Right forelimb (tissue), 1 donor: ENCODE measurements at regions not wholly inside any gene's neighbourhood (a gene's known extent, or its start where the extent isn't known, plus 50 kb on each side); places are given as distances from the start of the nearest gene placed in this dataset.
"Not testable (repeated sequence)": the region's sequence is repeated elsewhere in the genome, so short reads cannot be mapped to it uniquely, and the experiment has no call there.

Experiments used
- DNase-seq: peaks from one replicate; pipeline ENCODE4 v3.0.0-alpha.2; 2018

DNA sequence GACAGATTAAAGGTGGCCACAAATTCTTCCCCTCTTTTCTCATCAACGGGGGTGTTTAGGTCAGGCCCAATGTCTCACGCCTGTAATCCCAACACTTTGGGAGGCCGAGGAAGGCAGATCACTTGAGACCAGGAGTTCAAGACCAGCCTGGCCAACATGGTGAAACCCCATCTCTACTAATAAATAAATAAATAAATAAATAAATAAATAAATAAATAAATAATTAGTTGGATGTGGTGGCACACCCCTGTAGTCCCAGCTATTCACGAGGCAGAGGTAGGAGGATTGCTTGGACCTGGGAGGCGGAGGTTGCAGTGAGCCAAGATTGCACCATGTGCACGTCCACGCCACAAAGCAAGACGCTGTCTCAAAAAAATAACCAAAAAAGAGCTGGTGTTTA, 180.7 kb downstream of the FASLG start:
- not testable (repeated sequence) for DNase-seq

DNA sequence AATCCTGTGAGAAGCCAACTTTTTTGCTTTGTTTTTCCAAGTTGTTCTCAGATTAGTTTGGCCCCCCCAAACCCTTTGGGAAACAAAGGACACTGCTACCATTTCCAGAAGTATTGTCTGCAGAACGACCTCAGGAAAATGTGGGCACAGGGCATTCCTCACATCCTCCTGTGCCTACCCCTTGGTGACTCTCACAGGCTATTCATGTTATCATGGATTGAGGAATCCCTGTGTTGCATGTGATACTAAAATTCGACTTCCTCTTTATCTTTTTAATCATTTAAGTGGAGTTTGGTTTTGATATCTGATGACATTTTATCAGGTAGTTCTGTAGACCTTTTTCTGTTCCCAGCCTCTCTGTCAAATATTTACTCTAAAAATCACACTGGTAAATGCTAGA, 184.5 kb downstream of the FASLG start:
- DNase-seq, result no peak

GRCh38 chr1:172845371-172845770, 186.5 kb downstream of the FASLG start:
- no peak for DNase-seq

DNA sequence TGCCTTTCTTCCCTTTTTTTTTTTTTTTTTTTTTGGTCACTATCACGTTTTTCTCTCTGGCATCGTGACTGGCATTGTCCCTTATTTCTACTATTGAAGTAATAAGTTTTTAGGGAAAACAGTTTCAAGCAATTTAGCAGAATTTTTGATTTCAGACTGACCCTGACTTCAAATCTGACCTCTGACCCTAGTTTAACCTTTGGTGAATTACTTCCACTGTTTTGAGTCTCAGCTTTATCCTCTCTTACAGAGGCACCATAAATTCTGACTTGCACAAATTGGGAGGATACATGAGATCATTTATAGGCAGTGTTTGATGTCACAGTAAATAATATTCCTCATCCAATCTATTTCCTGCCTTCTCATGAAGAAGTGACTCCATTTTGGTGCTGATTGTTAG, 187.0 kb downstream of the FASLG start:
- no peak for DNase-seq

- DNase-seq, result not testable (repeated sequence)
These were observed 188.9 kb downstream of the FASLG start for GRCh38 chr1:172847814-172848213.

GRCh38 chr1:172849653-172850052, 190.8 kb downstream of the FASLG start:
- no peak for DNase-seq

- DNase-seq, result no peak
These were observed 192.2 kb downstream of the FASLG start for GRCh38 chr1:172851077-172851476.

DNA sequence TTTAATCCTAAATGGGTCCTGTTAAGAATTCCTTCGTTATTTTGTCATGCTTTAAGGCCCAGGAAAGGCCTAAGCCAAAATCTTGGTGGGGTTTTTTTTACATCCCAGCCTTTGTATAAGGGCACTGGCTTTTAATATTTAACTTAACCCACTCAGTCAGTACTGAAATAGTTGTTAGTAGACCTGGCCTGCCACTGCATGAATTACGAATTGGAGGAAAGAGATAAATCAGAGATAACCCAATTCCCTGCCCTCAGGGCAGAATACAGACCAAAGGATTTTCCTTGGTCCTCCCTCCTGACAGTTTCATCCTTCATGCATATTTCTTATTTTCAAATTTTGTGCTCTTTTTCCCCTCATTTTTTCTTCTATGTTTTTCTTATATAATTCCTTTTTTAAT, 193.0 kb downstream of the FASLG start:
- DNase-seq, result no peak

- DNase-seq, result not testable (repeated sequence)
These were observed 194.8 kb downstream of the TNFSF18 start for GRCh38 chr1:172855983-172856382.

DNA sequence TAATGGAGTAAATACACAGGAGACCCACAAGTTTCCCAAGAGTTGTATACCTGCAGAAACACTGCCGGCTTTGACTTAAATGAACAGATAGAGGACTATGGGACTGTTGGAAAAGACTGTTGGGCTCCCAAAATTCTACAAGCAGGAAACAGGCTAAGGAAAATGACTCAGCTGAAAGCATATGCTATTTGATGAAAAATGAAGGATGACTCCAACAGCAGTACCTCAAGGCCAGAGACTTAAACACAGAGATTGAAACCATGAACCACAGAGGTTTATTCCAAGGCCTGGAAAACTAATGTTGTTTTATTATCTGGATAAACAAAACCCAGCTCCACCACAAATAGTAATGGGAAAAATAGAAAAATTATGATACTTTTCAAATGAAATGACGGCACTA, 187.7 kb downstream of the TNFSF18 start:
- no peak for DNase-seq

GRCh38 chr1:172867216-172867818, 183.4 kb downstream of the TNFSF18 start:
- DNase-seq, result no peak

DNA sequence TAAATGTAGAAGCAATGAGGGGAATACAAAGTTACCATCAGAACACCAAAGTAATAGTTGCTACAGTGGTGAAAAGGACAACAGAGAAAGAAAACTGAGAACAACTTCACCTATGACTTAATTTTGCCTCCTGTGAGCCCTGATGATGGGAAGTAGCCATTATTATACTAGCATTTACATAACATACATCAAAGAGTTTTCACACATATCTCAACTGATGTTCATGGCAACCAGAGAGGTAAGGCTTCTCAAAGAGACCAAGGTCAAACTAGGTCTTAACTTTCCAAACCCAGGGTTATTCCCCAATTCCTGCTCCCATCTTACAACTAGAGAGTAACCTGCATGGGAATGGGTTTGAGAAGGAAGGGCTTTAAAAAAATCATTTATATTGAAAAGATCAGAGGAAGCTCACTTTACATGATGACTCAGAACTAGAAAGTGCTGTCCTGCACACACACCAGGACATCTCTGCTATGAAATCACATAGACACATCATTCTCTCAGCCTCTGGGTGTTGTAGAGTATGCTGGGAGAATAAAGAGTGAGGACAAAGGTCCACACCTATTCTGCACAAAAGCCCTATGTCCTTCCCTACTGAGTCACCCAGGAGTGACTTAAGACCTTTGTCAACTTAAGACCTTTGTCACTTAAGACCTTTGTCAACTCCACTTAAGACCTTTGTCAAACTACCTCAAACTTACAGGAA, 179.7 kb downstream of the TNFSF18 start:
- DNase-seq, result no peak

DNA sequence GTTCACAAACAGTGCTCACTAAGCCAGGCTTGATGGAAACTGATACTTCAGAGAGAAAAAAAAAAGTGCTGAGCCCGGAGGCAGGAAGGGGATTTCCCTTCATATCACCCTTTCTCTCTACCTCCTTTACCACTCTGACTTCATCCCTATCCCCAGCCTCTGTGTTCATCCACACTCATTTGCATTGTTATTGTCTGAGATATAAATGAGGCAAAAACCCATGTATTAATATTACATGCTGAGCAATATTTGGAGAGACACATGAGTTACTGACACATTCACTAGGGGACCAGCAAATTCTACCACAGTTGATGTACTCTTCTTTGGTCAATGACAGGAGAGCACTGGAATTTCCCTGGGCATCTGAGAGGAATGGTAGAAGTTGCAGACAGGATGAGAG, 175.8 kb downstream of the TNFSF18 start:
- no peak for DNase-seq

- no peak for DNase-seq
These were observed 174.8 kb downstream of the TNFSF18 start for GRCh38 chr1:172875892-172876291.

DNA sequence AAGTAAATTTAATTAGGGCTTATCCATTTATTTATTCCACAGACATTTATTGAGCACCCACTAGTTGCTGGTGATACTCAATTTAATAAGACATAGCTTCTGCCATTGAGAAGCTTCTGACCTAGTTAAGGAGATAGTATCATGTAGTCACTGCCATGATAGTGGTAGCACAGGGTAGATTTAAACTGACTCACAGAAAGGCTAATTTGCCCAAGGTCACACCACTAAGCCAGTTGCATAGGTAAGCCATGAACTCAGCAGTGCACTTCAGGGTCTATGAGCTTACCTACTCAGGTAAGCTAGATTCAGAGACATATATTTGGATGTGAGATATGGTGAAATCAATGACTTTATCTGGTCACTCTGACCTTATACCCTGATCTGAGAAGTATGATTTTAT, 168.4 kb downstream of the TNFSF18 start:
- DNase-seq, result no peak

DNA sequence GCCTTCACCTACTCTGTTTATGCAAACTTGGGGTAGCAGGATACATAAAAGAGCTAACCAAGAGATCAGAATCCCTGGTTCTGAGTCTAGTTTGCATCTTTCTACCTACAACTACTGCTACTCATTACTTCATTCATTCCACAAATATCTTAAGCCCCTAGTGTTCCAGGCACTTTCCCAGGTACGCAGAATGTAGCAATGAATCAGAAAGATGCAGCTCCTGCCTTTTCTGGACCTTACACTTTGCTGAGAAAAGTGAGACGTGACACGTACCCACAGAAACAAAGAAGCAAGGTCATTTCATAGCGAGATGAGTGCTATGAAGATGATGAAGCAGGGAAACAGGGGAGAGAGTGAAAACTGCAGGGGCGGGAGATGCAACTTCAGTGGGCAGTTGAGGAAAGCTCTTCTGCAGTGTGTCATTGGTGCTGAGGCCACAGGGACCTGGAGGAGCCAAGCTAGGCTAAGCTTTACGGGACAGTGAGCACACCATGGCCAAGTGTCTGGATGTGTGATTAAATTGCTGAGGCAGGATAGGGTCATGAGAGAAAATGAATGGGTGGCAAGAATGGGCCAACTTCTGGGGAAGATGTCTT, 167.9 kb downstream of the TNFSF18 start:
- DNase-seq, result no peak

DNA sequence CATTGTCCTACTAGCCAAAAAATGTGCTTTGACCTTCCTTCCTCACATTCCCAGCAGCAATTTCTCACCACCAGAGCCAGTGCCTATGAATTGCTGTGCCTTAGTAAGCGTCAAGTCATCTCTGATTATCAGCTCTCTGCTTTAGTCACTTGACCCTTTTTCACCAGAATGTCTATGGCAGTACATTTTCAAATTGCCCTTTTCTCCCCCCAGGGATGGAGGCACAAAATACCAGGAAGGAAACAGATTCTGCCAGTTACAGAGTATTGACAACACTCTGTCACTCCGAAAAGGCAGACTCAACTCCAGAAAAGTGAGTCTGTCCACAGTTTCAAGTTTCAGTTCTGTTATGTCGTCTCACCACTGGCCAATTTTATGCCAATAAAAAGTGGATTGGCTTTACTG, 167.4 kb downstream of the TNFSF18 start:
- DNase-seq, result no peak

DNA sequence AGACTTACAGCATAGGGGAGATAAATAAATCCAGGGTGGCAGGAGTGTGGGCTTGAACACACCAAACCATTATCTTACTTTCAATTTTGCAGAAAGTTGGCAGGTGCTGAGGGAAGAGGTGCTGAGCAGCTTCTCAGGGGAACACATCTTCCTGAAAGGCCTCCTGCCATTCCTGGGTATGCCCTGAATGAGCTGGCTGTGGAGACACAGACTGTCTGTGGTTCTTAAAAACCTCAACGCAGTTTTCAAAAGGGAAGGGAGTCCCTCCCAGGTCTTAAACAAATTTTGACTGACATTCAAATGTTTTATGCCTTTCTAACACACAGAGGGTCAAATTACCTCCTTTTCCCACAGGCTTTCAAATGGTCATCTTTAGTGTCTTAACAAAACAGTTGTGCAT, 166.9 kb downstream of the TNFSF18 start:
- DNase-seq, result no peak

DNA sequence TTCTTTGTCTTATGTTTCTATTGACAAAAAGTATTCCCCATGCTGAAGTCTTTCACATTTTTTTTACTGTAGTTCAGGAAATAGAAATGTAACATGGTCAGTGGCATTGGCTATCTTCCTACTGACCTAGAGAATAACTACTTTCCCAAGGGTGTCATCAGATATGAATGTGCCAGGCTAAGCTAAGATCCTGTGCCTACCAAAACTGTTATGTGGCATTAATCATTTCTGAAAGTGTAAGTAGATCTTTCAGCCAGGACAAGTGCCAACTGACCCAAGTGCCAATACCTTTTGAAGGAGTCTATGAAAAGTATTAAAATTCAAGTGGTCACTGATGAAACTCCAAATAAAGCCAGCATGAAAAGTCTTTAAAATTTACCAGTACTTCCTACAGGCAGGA, 165.3 kb downstream of the TNFSF18 start:
- no peak for DNase-seq

GRCh38 chr1:172885971-172886370, 164.8 kb downstream of the TNFSF18 start:
- no peak for DNase-seq

DNA sequence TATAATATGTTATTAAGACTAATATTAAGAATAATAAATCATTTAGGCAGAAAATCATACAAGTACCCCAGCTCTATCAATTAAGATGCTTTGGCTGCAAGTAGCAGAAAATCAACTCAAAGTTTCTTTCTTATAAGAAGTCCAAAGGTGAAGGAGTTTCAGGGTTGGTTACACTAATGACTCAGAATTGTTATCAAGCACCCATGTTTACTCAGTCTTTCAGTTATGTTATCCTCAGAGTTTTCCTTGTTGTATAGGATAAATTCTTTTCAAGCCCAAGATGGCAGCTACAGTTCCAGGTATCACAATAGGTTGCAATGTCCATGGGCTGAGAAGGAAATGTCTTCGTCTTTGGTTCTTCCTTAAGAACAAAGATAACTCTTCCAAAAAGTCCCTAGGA, 163.6 kb downstream of the TNFSF18 start:
- no peak for DNase-seq

GRCh38 chr1:172893146-172893841, 157.4 kb downstream of the TNFSF18 start:
- no peak for DNase-seq

DNA sequence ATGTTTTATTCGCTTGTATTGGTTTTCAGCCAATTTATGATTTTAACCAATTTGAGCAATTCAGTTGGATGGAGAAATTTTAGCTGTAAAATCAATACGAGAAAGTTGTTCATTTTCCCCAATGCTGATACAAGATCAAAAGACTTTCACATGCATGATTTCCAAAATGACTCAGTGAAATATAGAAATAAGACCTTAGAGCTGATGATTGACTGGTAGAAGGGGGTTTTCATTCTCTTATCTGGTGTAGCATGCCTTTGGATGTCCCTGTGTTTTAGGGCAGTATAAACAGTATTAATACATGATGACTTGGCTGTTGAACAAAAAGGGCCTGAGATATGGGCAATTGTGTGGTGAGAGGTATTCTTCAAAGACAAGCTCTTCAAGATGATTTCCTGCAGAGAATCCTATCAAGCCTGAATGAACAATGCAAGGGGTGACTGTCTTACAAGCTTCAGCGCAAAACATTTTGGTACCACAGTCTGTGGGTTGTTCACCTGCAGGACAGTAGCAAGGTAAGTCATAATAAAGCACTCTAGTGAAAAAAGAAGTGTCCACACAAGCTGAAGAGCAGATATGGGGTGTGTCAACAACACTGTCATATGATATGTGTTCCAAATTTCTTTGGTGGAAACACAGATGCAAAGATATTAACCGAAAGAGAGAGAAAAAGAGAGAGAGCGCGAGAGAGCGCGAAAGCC, 156.2 kb downstream of the TNFSF18 start:
- no peak for DNase-seq
